ENCODE measurements at regions not wholly inside any gene's neighbourhood (a gene's known extent, or its start where the extent isn't known, plus 50 kb on each side); places are given as distances from the start of the nearest gene placed in this dataset.

DNA sequence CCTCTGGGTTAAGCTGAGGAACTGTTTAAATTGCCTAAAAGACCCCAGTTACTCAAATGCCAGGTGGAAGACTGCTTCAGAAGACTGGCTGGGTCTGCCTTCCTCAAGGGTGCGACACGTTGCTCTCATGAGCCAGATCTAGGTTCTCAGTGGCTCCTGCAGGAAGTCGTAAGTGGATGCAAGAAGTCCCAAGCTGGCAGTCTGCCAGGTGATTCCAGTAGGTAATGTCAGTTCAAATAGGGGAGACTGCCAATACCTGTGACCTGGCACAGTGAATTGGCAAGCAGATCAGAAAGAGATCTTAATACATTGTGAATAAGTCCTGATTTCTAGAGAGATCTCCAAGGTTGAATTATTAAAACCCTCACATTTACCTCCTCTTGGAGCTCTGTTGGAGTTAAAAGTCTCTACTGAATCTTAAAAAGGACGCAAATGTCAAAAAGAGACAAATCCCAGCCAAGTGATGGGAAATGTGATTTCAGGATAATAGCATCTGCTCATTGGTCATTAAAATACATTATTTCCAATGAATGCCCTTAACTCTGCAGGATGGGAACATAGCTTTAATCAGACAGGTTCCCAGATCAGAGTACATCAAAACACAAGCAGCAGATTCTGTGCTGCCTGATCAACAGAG is 98.8 kb upstream of the FRMD6 start:
- TF ChIP-seq, protein P1, sequence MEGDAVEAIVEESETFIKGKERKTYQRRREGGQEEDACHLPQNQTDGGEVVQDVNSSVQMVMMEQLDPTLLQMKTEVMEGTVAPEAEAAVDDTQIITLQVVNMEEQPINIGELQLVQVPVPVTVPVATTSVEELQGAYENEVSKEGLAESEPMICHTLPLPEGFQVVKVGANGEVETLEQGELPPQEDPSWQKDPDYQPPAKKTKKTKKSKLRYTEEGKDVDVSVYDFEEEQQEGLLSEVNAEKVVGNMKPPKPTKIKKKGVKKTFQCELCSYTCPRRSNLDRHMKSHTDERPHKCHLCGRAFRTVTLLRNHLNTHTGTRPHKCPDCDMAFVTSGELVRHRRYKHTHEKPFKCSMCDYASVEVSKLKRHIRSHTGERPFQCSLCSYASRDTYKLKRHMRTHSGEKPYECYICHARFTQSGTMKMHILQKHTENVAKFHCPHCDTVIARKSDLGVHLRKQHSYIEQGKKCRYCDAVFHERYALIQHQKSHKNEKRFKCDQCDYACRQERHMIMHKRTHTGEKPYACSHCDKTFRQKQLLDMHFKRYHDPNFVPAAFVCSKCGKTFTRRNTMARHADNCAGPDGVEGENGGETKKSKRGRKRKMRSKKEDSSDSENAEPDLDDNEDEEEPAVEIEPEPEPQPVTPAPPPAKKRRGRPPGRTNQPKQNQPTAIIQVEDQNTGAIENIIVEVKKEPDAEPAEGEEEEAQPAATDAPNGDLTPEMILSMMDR (conservative IDR thresholded peaks at IDR 0.05; ENCODE audit: low read depth in 2 of 2) = no peak
- TF ChIP-seq POLR2AphosphoS5 (IDR thresholded peaks at IDR 0.05; ENCODE audit: low read depth) (no peak), EZH2 (IDR thresholded peaks at IDR 0.05; ENCODE audit: low read depth, unreplicated experiment) (no peak)
- TF ChIP-seq, protein P2, sequence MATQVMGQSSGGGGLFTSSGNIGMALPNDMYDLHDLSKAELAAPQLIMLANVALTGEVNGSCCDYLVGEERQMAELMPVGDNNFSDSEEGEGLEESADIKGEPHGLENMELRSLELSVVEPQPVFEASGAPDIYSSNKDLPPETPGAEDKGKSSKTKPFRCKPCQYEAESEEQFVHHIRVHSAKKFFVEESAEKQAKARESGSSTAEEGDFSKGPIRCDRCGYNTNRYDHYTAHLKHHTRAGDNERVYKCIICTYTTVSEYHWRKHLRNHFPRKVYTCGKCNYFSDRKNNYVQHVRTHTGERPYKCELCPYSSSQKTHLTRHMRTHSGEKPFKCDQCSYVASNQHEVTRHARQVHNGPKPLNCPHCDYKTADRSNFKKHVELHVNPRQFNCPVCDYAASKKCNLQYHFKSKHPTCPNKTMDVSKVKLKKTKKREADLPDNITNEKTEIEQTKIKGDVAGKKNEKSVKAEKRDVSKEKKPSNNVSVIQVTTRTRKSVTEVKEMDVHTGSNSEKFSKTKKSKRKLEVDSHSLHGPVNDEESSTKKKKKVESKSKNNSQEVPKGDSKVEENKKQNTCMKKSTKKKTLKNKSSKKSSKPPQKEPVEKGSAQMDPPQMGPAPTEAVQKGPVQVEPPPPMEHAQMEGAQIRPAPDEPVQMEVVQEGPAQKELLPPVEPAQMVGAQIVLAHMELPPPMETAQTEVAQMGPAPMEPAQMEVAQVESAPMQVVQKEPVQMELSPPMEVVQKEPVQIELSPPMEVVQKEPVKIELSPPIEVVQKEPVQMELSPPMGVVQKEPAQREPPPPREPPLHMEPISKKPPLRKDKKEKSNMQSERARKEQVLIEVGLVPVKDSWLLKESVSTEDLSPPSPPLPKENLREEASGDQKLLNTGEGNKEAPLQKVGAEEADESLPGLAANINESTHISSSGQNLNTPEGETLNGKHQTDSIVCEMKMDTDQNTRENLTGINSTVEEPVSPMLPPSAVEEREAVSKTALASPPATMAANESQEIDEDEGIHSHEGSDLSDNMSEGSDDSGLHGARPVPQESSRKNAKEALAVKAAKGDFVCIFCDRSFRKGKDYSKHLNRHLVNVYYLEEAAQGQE (IDR thresholded peaks at IDR 0.05; ENCODE audit: unreplicated experiment) = no peak
- TF ChIP-seq, protein P3, sequence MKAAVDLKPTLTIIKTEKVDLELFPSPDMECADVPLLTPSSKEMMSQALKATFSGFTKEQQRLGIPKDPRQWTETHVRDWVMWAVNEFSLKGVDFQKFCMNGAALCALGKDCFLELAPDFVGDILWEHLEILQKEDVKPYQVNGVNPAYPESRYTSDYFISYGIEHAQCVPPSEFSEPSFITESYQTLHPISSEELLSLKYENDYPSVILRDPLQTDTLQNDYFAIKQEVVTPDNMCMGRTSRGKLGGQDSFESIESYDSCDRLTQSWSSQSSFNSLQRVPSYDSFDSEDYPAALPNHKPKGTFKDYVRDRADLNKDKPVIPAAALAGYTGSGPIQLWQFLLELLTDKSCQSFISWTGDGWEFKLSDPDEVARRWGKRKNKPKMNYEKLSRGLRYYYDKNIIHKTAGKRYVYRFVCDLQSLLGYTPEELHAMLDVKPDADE (IDR thresholded peaks at IDR 0.05) = no peak
